IMR-90 (cell line): ENCODE measurements at regions not wholly inside any gene's neighbourhood (a gene's known extent, or its start where the extent isn't known, plus 50 kb on each side); places are given as distances from the start of the nearest gene placed in this dataset.

Experiments used
- ATAC-seq: fragments of 200-7000 bp; cut with Tn5 transposase; 2 replicates; pipeline ENCODE4 v1.9.1; 2020; ENCODE audit warnings: low read depth, mild to moderate bottlenecking, moderate library complexity
- BruUV-seq: library from RNA; stranded (reverse); fragments of 400-500 nt; replicated peaks from 2 replicates; lab custom pipeline; 2021; lab: Mats Ljungman, UMichigan
- CTCF ChIA-PET: fragments of 300-600 bp; formaldehyde crosslinking; extraction: SDS; loops from one replicate; lab custom pipeline; 2021; ENCODE audit warnings: antibody characterized with exemption; lab: Yijun Ruan, JAX
- POLR2A ChIA-PET: fragments of 300-600 bp; sonication (Branson Sonifier 250); formaldehyde crosslinking; loops from one replicate; lab custom pipeline; 2022; ENCODE audit warnings: antibody characterized with exemption; ENCODE audit not compliant: unreplicated experiment; lab: Charles Lee
- DNase-seq: peaks from one replicate; pipeline ENCODE4 v3.0.0; 2013
- H2AFZ ChIP-seq: replicated peaks from 2 replicates; pipeline ENCODE3; 2013; ENCODE audit warnings: low read length, mild to moderate bottlenecking; ENCODE audit not compliant: poor library complexity
- H2AK5ac ChIP-seq: 2 replicates; pipeline ENCODE4 v1.6.1; 2013; ENCODE audit warnings: low read depth, low read length, inconsistent platforms
- H2AK9ac ChIP-seq: replicated peaks from 2 replicates; pipeline ENCODE3; 2013; ENCODE audit warnings: mild to moderate bottlenecking, low read depth, low read length, moderate library complexity; ENCODE audit not compliant: poor library complexity
- H2BK120ac ChIP-seq: 2 replicates; pipeline ENCODE4 v1.6.1; 2013; ENCODE audit warnings: low read depth, low read length, inconsistent platforms
- H2BK15ac ChIP-seq: 3 replicates; pipeline ENCODE4 v1.6.1; 2013; ENCODE audit warnings: low read depth, low read length, inconsistent platforms
- H2BK20ac ChIP-seq: 2 replicates; pipeline ENCODE4 v1.6.1; 2013; ENCODE audit warnings: low read depth, mild to moderate bottlenecking, inconsistent platforms, low read length, moderate library complexity
- H2BK5ac ChIP-seq: 2 replicates; pipeline ENCODE4 v1.6.1; 2013; ENCODE audit warnings: mild to moderate bottlenecking, low read depth, low read length, inconsistent platforms; ENCODE audit not compliant: poor library complexity, severe bottlenecking
- H3K14ac ChIP-seq: replicated peaks from 2 replicates; pipeline ENCODE4 v1.6.1; 2013; ENCODE audit warnings: low read depth, low read length, inconsistent platforms
- H3K18ac ChIP-seq: 2 replicates; pipeline ENCODE4 v1.6.1; 2013; ENCODE audit warnings: low read depth, low read length, control low read depth
- H3K23ac ChIP-seq: 2 replicates; pipeline ENCODE4 v1.6.1; 2013; ENCODE audit warnings: low read depth, low read length, inconsistent platforms
- H3K27ac ChIP-seq: 2 replicates; pipeline ENCODE4 v1.5.1; 2013; ENCODE audit warnings: mild to moderate bottlenecking, control low read depth, low read length; ENCODE audit not compliant: insufficient read depth
- H3K27me3 ChIP-seq: 2 replicates; pipeline ENCODE4 v1.6.1; 2013; ENCODE audit warnings: low read length; ENCODE audit not compliant: control insufficient read depth, insufficient read depth
- H3K36me3 ChIP-seq: 2 replicates; pipeline ENCODE4 v1.6.1; 2013; ENCODE audit warnings: low read length, mixed read lengths; ENCODE audit not compliant: control insufficient read depth, insufficient read depth
- H3K4ac ChIP-seq: 2 replicates; pipeline ENCODE4 v1.6.1; 2013; ENCODE audit warnings: low read depth, low read length, inconsistent platforms
- H3K4me1 ChIP-seq: 2 replicates; pipeline ENCODE4 v1.6.1; 2013; ENCODE audit warnings: low read length, mixed read lengths; ENCODE audit not compliant: control insufficient read depth, insufficient read depth
- H3K4me2 ChIP-seq: 2 replicates; pipeline ENCODE4 v1.6.1; 2013; ENCODE audit warnings: low read depth, mild to moderate bottlenecking, control low read depth, low read length, moderate library complexity
- H3K4me3 ChIP-seq: 2 replicates; pipeline ENCODE4 v1.5.1; 2013; ENCODE audit warnings: low read depth, mild to moderate bottlenecking, control low read depth, low read length, moderate library complexity; ENCODE audit not compliant: insufficient read depth
- H3K56ac ChIP-seq: 2 replicates; pipeline ENCODE4 v1.6.1; 2013; ENCODE audit warnings: low read length, inconsistent platforms; ENCODE audit not compliant: insufficient read depth; ENCODE audit errors: extremely low read depth
- H3K79me1 ChIP-seq, 2 experiments: 2 replicates each; pipeline ENCODE4 v1.6.1; 2013; ENCODE audit warnings: low read length in 2 of 2, inconsistent platforms in 1 of 2, low read depth in 1 of 2
- H3K9ac ChIP-seq: 2 replicates; pipeline ENCODE4 v1.6.1; 2013; ENCODE audit warnings: low read depth, low read length, control low read depth
- H3K9me1 ChIP-seq: 2 replicates; pipeline ENCODE4 v1.6.1; 2013; ENCODE audit warnings: low read length, inconsistent platforms; ENCODE audit not compliant: insufficient read depth
- H3K9me3 ChIP-seq: 2 replicates; pipeline ENCODE4 v1.6.1; 2013; ENCODE audit warnings: low read length; ENCODE audit not compliant: control insufficient read depth, insufficient read depth
- H4K20me1 ChIP-seq: 2 replicates; pipeline ENCODE4 v1.6.1; 2013; ENCODE audit warnings: low read length, inconsistent platforms; ENCODE audit not compliant: insufficient read depth
- H4K5ac ChIP-seq: 2 replicates; pipeline ENCODE4 v1.6.1; 2013; ENCODE audit warnings: mild to moderate bottlenecking, low read depth, low read length, control low read depth
- H4K8ac ChIP-seq, 2 experiments: 2 replicates each; pipeline ENCODE4 v1.6.1; 2013; ENCODE audit warnings: low read depth in 2 of 2, low read length in 2 of 2, control low read depth in 1 of 2, inconsistent platforms in 1 of 2
- H4K91ac ChIP-seq: 2 replicates; pipeline ENCODE4 v1.6.1; 2013; ENCODE audit warnings: low read depth, low read length, inconsistent platforms; ENCODE audit not compliant: insufficient read depth
- BHLHE40 ChIP-seq: fragments of 150-350 bp; IDR thresholded peaks from 2 replicates; pipeline ENCODE4 v1.6.1; 2016; ENCODE audit warnings: mild to moderate bottlenecking, low read depth, low read length
- CHD1 ChIP-seq: IDR thresholded peaks from 2 replicates; pipeline ENCODE4 v1.6.1; 2012; ENCODE audit warnings: low read depth, low read length, improper control_type of control experiment
- CTCF ChIP-seq: conservative IDR thresholded peaks from 2 replicates; pipeline ENCODE4 v1.5.1; 2012; ENCODE audit warnings: mild to moderate bottlenecking, low read depth, low read length, improper control_type of control experiment
- FOS ChIP-seq: fragments of 150-350 bp; IDR thresholded peaks from 2 replicates; pipeline ENCODE4 v1.6.1; 2016; ENCODE audit warnings: low read depth, low read length
- MAZ ChIP-seq: IDR thresholded peaks from 2 replicates; pipeline ENCODE4 v1.6.1; 2012; ENCODE audit warnings: low read depth, mild to moderate bottlenecking, low read length, improper control_type of control experiment, moderate library complexity, borderline replicate concordance
- NFE2L2 ChIP-seq: fragments of 150-350 bp; IDR thresholded peaks from 2 replicates; pipeline ENCODE4 v1.6.1; 2016; ENCODE audit warnings: low read depth, mild to moderate bottlenecking, low read length
- POLR2A ChIP-seq: IDR thresholded peaks from 2 replicates; pipeline ENCODE4 v1.6.1; 2012; ENCODE audit warnings: mild to moderate bottlenecking, low read depth, low read length
- RAD21 ChIP-seq: IDR thresholded peaks from 2 replicates; pipeline ENCODE4 v1.6.1; 2012; ENCODE audit warnings: low read length, improper control_type of control experiment
- RCOR1 ChIP-seq: IDR thresholded peaks from 2 replicates; pipeline ENCODE4 v1.6.1; 2012; ENCODE audit warnings: mild to moderate bottlenecking, low read length, improper control_type of control experiment; ENCODE audit not compliant: insufficient replicate concordance
- WGBS, 2 experiments: methylation state at CpG; one replicate each; pipeline versions ENCODE4 v1.1.5 to v1.1.7; 2013; ENCODE audit warnings: missing lambda C conversion rate in 2 of 2; ENCODE audit not compliant: insufficient read length in 1 of 2; ENCODE audit errors: extremely low coverage in 2 of 2; 5-methylcytosine and 5-hydroxymethylcytosine counted together
- dilution Hi-C: fragments of 300-500 bp; cut with HindIII; formaldehyde crosslinking; loops from one replicate; pipeline ENCODE4 v1.14.3; 2018; ENCODE audit warnings: low sequenced_read_pairs; ENCODE audit not compliant: unreplicated experiment
- in situ Hi-C: fragments of 300-500 bp; cut with MboI; formaldehyde crosslinking; loops from 3 replicates; pipeline ENCODE4 v1.14.3; 2019; ENCODE audit warnings: low sequenced_read_pairs, inconsistent platforms, mixed read lengths
- intact Hi-C: fragments of 100-400 bp; cut with micrococcal nuclease; formaldehyde crosslinking; loops from 2 replicates; pipeline ENCODE4 v1.10.0; 2022
- TF ChIP-seq, protein P1 (sequence below): fragments of 150-350 bp; IDR thresholded peaks from 2 replicates; pipeline ENCODE4 v1.6.1; 2017; ENCODE audit warnings: mild to moderate bottlenecking, antibody characterized with exemption, low read length, low read depth

- H3K56ac ChIP-seq, result no peak overlapping the region
- H3K9me1 ChIP-seq, result no peaks in the 10 kb centered on the region
- H4K8ac ChIP-seq, result no peak overlapping the region
- no peak for DNase-seq
- TF ChIP-seq RCOR1 (no peak), POLR2A (no peak), RAD21 (no peak), BHLHE40 (no peak), CTCF (no peak), FOS (no peak), NFE2L2 (no peak), CHD1 (no peak), MAZ (no peak)
- TF ChIP-seq, protein P1, sequence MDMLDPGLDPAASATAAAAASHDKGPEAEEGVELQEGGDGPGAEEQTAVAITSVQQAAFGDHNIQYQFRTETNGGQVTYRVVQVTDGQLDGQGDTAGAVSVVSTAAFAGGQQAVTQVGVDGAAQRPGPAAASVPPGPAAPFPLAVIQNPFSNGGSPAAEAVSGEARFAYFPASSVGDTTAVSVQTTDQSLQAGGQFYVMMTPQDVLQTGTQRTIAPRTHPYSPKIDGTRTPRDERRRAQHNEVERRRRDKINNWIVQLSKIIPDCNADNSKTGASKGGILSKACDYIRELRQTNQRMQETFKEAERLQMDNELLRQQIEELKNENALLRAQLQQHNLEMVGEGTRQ, result no peak
- CTCF ChIA-PET, result no interaction called here
- H2AFZ ChIP-seq, result no peak overlapping the region
- no peaks in the 10 kb centered on the region for H4K20me1 ChIP-seq
- WGBS, 2 experiments, result no CpG with 5 or more reads among the region's 1 CpG
- H3K23ac ChIP-seq, result no peak overlapping the region
- no peak overlapping the region for H3K27ac ChIP-seq
- no peak overlapping the region for H2BK15ac ChIP-seq
- H3K4ac ChIP-seq, result no peak overlapping the region
- in situ Hi-C loops, result no loop called here
- no peak overlapping the region for H2BK20ac ChIP-seq
- no peak overlapping the region for H2BK5ac ChIP-seq
- H3K36me3 ChIP-seq, result no peaks in the 10 kb centered on the region
- H3K9ac ChIP-seq, result no peak overlapping the region
- no peak overlapping the region for H3K4me3 ChIP-seq
- no peak overlapping the region for H3K4me2 ChIP-seq
- no peak overlapping the region for H4K5ac ChIP-seq
- POLR2A ChIA-PET, result no interaction called here
- no peak overlapping the region for H4K91ac ChIP-seq
- H3K9me3 ChIP-seq, result no peaks in the 10 kb centered on the region
- ATAC-seq, result no peak
- intact Hi-C loops, result no loop called here
- H2BK120ac ChIP-seq, result no peak overlapping the region
- no peak overlapping the region for H2AK9ac ChIP-seq
- H3K18ac ChIP-seq, result no peak overlapping the region
- BruUV-seq, result no TSS peak
- no peak overlapping the region for H3K14ac ChIP-seq
- H3K27me3 ChIP-seq, result no peaks in the 10 kb centered on the region
- dilution Hi-C loops, result no loop called here
- H2AK5ac ChIP-seq, result no peak overlapping the region
- H3K79me1 ChIP-seq, result no peaks in the 10 kb centered on the region
- H3K4me1 ChIP-seq, result peaks cover 3% of the 10 kb centered on the region; the same call in 1 of the 2 replicates
Observed at GRCh38 chr4:126961661-126962060, 671.1 kb upstream of the INTU start.
